Trophoblast cell (in vitro differentiated cells and primary cell): ENCODE measurements at regions not wholly inside any gene's neighbourhood (a gene's known extent, or its start where the extent isn't known, plus 50 kb on each side); places are given as distances from the start of the nearest gene placed in this dataset.

Source experiments
- DNase-seq, 2 donors: peaks; one replicate each; pipeline ENCODE4 v3.0.0-alpha.2; 2016
- H2AFZ ChIP-seq: 2 replicates; pipeline ENCODE4 v1.6.1; 2013; ENCODE audit warnings: low read length, moderate library complexity, mild to moderate bottlenecking; ENCODE audit not compliant: insufficient read depth, poor library complexity
- H2AK5ac ChIP-seq: 2 replicates; pipeline ENCODE4 v1.6.1; 2013; ENCODE audit warnings: mild to moderate bottlenecking, low read length
- H2BK120ac ChIP-seq: 2 replicates; pipeline ENCODE4 v1.6.1; 2013; ENCODE audit warnings: low read length, mild to moderate bottlenecking, moderate library complexity; ENCODE audit not compliant: insufficient read depth, poor library complexity
- H2BK12ac ChIP-seq: 2 replicates; pipeline ENCODE4 v1.6.1; 2013; ENCODE audit warnings: mild to moderate bottlenecking, low read length, moderate library complexity
- H2BK5ac ChIP-seq: 2 replicates; pipeline ENCODE4 v1.6.1; 2013; ENCODE audit warnings: low read length, low read depth, moderate library complexity, mild to moderate bottlenecking; ENCODE audit not compliant: poor library complexity
- H3K14ac ChIP-seq: 2 replicates; pipeline ENCODE4 v1.6.1; 2013; ENCODE audit warnings: mild to moderate bottlenecking, low read length
- H3K18ac ChIP-seq: 2 replicates; pipeline ENCODE4 v1.6.1; 2013; ENCODE audit warnings: mild to moderate bottlenecking, low read length
- H3K23ac ChIP-seq: 2 replicates; pipeline ENCODE4 v1.6.1; 2013; ENCODE audit warnings: low read length
- H3K27ac ChIP-seq: 2 replicates; pipeline ENCODE4 v1.5.1; 2013; ENCODE audit warnings: low read depth, mild to moderate bottlenecking, inconsistent platforms, low read length, moderate library complexity
- H3K27me3 ChIP-seq: 2 replicates; pipeline ENCODE4 v1.6.1; 2013; ENCODE audit warnings: inconsistent platforms, mild to moderate bottlenecking, low read length, moderate library complexity; ENCODE audit not compliant: insufficient read depth
- H3K36me3 ChIP-seq, 2 experiments: 1 replicate in 1 of 2; 2 replicates in 1 of 2; pipeline ENCODE4 v1.6.1; 2013; ENCODE audit warnings: low read length in 2 of 2, mild to moderate bottlenecking in 2 of 2, moderate library complexity in 1 of 2; ENCODE audit not compliant: insufficient read depth in 2 of 2, control insufficient read depth in 1 of 2
- H3K4ac ChIP-seq: 2 replicates; pipeline ENCODE4 v1.6.1; 2013; ENCODE audit warnings: low read depth, mild to moderate bottlenecking, low read length, moderate library complexity
- H3K4me1 ChIP-seq, 2 experiments: 1 replicate in 1 of 2; 2 replicates in 1 of 2; pipeline ENCODE4 v1.6.1; 2013; ENCODE audit warnings: low read length in 2 of 2, mild to moderate bottlenecking in 2 of 2, moderate library complexity in 1 of 2; ENCODE audit not compliant: insufficient read depth in 2 of 2, control insufficient read depth in 1 of 2
- H3K4me2 ChIP-seq: 2 replicates; pipeline ENCODE4 v1.6.1; 2013; ENCODE audit warnings: inconsistent platforms, mild to moderate bottlenecking, low read length, moderate library complexity
- H3K4me3 ChIP-seq: 2 replicates; pipeline ENCODE4 v1.5.1; 2013; ENCODE audit warnings: mild to moderate bottlenecking, low read depth, low read length, inconsistent platforms
- H3K79me1 ChIP-seq: one replicate; pipeline ENCODE4 v1.6.1; 2013; ENCODE audit warnings: low read length
- H3K79me2 ChIP-seq: 2 replicates; pipeline ENCODE4 v1.6.1; 2013; ENCODE audit warnings: low read length, mild to moderate bottlenecking; ENCODE audit not compliant: control insufficient read depth, insufficient read depth, poor library complexity
- H3K9ac ChIP-seq: 2 replicates; pipeline ENCODE4 v1.6.1; 2013; ENCODE audit warnings: mild to moderate bottlenecking, low read length
- H3K9me3 ChIP-seq: 2 replicates; pipeline ENCODE4 v1.6.1; 2013; ENCODE audit warnings: low read depth, mild to moderate bottlenecking, control low read depth, inconsistent platforms, low read length; ENCODE audit not compliant: insufficient read depth
- H4K12ac ChIP-seq: 2 replicates; pipeline ENCODE4 v1.6.1; 2013; ENCODE audit warnings: low read depth, mild to moderate bottlenecking, low read length, moderate library complexity
- H4K8ac ChIP-seq: 2 replicates; pipeline ENCODE4 v1.6.1; 2013; ENCODE audit warnings: low read depth, mild to moderate bottlenecking, low read length, moderate library complexity
- H4K91ac ChIP-seq: one replicate; pipeline ENCODE4 v1.6.1; 2013; ENCODE audit warnings: low read depth, mild to moderate bottlenecking, low read length, moderate library complexity
- WGBS: extraction: QIAGEN DNeasy Blood & Tissue Kit; methylation state at CpG from one replicate; pipeline ENCODE4 v1.1.7; 2013; ENCODE audit warnings: missing lambda C conversion rate; ENCODE audit not compliant: insufficient read length, insufficient coverage; ENCODE audit errors: extremely low coverage; 5-methylcytosine and 5-hydroxymethylcytosine counted together

GRCh38 chr7:84528756-84529479, 334.3 kb upstream of the SEMA3A start:
- Histone ChIP-seq H3K14ac (no peak overlapping the region), H3K9ac (no peak overlapping the region), H3K9me3 (no peaks in the 10 kb centered on the region), H2BK120ac (no peak overlapping the region), H3K4me2 (no peak overlapping the region), H4K91ac (no peak overlapping the region), H2AFZ (no peak overlapping the region), H3K27ac (no peak overlapping the region), H2BK5ac (no peak overlapping the region), H2AK5ac (no peak overlapping the region), H3K18ac (no peak overlapping the region), H3K4me3 (no peak overlapping the region), H4K12ac (no peak overlapping the region), H3K79me2 (no peaks in the 10 kb centered on the region), H3K36me3 (no peaks in the 10 kb centered on the region), H2BK12ac (no peak overlapping the region), H3K4ac (no peak overlapping the region), H3K23ac (no peak overlapping the region), H3K79me1 (no peaks in the 10 kb centered on the region), H3K4me1 (no peaks in the 10 kb centered on the region), H4K8ac (no peak overlapping the region), H3K27me3 (no peaks in the 10 kb centered on the region)
- no peak for DNase-seq

DNA sequence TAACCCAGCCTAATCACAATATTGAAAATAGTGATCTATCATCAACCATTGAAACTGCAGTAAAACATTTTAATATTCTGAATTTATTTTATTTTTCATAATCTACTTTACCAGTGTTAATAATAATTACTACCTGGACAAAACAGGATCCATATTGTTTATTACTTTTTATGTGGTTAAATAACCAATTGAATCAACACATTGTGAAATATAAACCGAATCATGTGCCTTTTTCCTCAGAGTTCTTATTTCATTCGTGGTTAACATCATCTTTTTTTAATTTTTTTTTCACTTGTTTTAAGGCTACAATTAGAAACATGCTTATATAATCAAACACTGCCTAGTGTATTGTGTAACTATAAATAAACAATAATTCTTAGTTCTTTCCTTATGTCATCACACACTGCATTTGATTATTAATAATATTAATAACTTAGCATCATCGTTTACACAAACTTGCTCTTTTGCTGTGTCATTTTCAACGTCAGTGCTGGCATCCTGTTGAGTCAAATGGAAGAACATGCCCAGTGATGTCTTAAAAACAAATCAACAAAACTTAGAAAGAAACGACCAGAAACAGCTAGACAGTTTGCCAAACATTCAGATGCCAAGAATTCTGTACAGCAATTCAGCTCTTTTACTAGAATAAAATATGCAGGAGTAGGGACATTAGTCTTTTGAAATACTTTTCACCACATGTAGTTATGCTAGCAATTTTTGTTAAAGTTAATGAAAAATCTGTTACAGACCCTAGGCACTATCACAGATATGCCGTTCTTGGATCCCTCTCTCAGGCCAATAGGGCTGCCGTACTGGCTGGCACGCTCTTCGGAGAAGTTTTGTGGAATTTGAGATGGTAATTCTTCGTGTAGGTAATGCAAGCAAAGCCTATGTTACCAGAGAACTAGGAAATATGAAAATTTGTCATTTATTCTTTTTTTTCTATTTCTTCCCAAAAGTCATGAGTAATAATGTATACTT, 330.4 kb upstream of the SEMA3A start:
- Histone ChIP-seq H3K9me3 (no peaks in the 10 kb centered on the region), H3K23ac (no peak overlapping the region), H3K4ac (no peak overlapping the region), H3K18ac (no peak overlapping the region), H4K8ac (no peak overlapping the region), H3K27me3 (no peaks in the 10 kb centered on the region), H3K9ac (no peak overlapping the region), H3K27ac (no peak overlapping the region), H3K79me1 (no peaks in the 10 kb centered on the region), H3K36me3 (no peaks in the 10 kb centered on the region), H2AK5ac (no peak overlapping the region), H3K79me2 (no peaks in the 10 kb centered on the region), H3K4me2 (no peak overlapping the region), H2BK12ac (no peak overlapping the region), H3K14ac (no peak overlapping the region), H2BK120ac (no peak overlapping the region), H3K4me1 (no peaks in the 10 kb centered on the region), H4K91ac (no peak overlapping the region), H3K4me3 (no peak overlapping the region), H4K12ac (no peak overlapping the region), H2BK5ac (no peak overlapping the region), H2AFZ (no peak overlapping the region)
- DNase-seq: no peak
- WGBS: no CpG with 5 or more reads among the region's 10 CpGs

DNA sequence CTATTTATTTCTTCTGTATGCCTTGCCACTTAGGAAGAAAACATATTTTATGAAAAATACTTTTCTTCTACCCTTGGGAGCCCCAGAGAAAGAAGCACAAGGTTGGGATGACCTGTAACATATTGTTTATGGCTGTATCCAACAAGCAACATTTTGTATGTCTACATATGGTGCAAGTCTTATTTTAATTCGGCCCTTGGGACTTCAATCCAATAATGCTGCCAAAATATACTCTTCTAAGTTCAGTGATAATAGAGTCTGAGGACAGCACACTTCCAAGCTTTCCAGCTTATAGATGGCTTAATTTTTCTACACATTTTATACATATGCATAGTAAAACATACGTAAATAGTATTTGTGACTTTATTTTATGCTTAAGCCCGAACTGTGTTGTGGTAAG, 318.5 kb upstream of the SEMA3A start:
- H3K4me1 ChIP-seq: no peaks in the 10 kb centered on the region
- H4K91ac ChIP-seq: no peak overlapping the region
- H3K23ac ChIP-seq: no peak overlapping the region

DNA sequence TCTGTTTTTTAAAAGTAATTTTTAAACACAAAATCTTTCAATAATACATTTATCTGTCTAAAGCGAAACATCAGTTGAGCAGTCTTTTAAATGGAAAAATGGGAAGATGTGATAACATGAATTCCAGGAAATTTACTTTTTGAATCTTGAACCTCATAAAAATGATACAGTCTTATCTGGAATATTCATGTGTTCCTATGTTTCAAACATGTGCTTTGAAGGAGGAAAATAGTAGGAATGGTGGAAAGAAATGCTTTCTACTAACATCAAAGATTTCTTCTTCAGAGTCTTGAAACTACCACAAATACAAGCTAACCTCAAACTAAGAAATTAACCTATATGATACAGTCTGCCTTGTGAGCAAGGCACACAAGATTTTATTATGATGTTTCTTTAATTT, 317.5 kb upstream of the SEMA3A start:
- no peaks in the 10 kb centered on the region for H3K79me2 ChIP-seq

More for the DNA sequence above, 318.5 kb upstream of the SEMA3A start:
- H3K9ac ChIP-seq: no peak overlapping the region
- no peaks in the 10 kb centered on the region for H3K79me1 ChIP-seq
- H2BK120ac ChIP-seq: no peak overlapping the region
- no peak overlapping the region for H3K27ac ChIP-seq
- no peak overlapping the region for H4K8ac ChIP-seq
- H3K4ac ChIP-seq: no peak overlapping the region
- H3K18ac ChIP-seq: no peak overlapping the region
- WGBS: no CpG with 5 or more reads among the region's 3 CpGs
- H2AFZ ChIP-seq: no peak overlapping the region
- H3K79me2 ChIP-seq: no peaks in the 10 kb centered on the region
- H3K4me3 ChIP-seq: no peak overlapping the region
- H3K36me3 ChIP-seq: no peaks in the 10 kb centered on the region
- no peak overlapping the region for H3K14ac ChIP-seq
- H2BK5ac ChIP-seq: no peak overlapping the region
- H3K27me3 ChIP-seq: no peaks in the 10 kb centered on the region
- H4K12ac ChIP-seq: no peak overlapping the region
- no peak overlapping the region for H3K4me2 ChIP-seq
- H3K9me3 ChIP-seq: no peaks in the 10 kb centered on the region
- H2BK12ac ChIP-seq: no peak overlapping the region
- no peak overlapping the region for H2AK5ac ChIP-seq
- no peak for DNase-seq

More for the DNA sequence above, 317.5 kb upstream of the SEMA3A start:
- H4K12ac ChIP-seq: no peak overlapping the region
- no peaks in the 10 kb centered on the region for H3K36me3 ChIP-seq
- no peaks in the 10 kb centered on the region for H3K4me1 ChIP-seq
- no peaks in the 10 kb centered on the region for H3K79me1 ChIP-seq
- no peak overlapping the region for H2BK120ac ChIP-seq
- no peaks in the 10 kb centered on the region for H3K9me3 ChIP-seq
- no peak overlapping the region for H3K23ac ChIP-seq
- no peak overlapping the region for H3K18ac ChIP-seq
- H3K4me3 ChIP-seq: no peak overlapping the region
- no peak overlapping the region for H3K9ac ChIP-seq
- no peak overlapping the region for H3K4me2 ChIP-seq
- H4K8ac ChIP-seq: no peak overlapping the region
- no peak overlapping the region for H3K4ac ChIP-seq
- no peak overlapping the region for H2BK12ac ChIP-seq
- H3K27me3 ChIP-seq: no peaks in the 10 kb centered on the region
- H3K14ac ChIP-seq: no peak overlapping the region
- H2BK5ac ChIP-seq: no peak overlapping the region
- no peak for DNase-seq
- H2AK5ac ChIP-seq: no peak overlapping the region
- H4K91ac ChIP-seq: no peak overlapping the region
- H3K27ac ChIP-seq: no peak overlapping the region
- no CpG with 5 or more reads among the region's 1 CpG for WGBS
- no peak overlapping the region for H2AFZ ChIP-seq
